ENCODE measurements at regions not wholly inside any gene's neighbourhood (a gene's known extent, or its start where the extent isn't known, plus 50 kb on each side); places are given as distances from the start of the nearest gene placed in this dataset.

DNA sequence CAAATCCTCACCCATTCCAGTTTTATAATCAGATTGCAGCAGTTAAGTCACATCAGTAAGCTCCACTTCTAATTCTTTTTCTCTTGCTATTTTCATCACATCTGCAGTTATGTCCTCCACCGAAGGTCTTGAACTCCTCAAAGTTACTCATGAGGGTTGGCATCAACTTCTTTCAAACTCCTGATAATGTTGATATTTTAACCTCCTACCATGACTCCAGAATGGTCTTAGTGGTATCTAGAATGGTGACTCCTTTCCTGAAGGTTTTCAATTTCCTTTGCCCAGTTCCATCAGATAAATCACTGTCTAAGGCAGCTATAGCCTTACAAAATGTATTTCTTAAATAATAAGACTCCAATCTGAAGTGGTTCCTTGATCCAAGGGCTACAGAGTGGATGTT is 53.8 kb upstream of the EDIL3 start:
- H3K4me3 ChIP-seq (ENCODE audit: low read depth in 1 of 3, low read length in 3 of 3): no peak overlapping the region
- WGBS: 84% methylated on average over 1 of the region's 1 CpG
- H3K36me3 ChIP-seq (ENCODE audit: control insufficient read depth in 4 of 4, insufficient read depth in 3 of 4, low read depth in 1 of 4, low read length in 3 of 4): no peaks in the 10 kb centered on the region
- no peaks in the 10 kb centered on the region for H3K27me3 ChIP-seq (ENCODE audit: control insufficient read depth in 4 of 4, insufficient read depth in 4 of 4, low read length in 3 of 4)
- no peak overlapping the region for H3K27ac ChIP-seq (ENCODE audit: low read depth in 1 of 2, low read length in 2 of 2)
- no peaks in the 10 kb centered on the region for H3K4me1 ChIP-seq (ENCODE audit: control insufficient read depth in 4 of 4, insufficient read depth in 4 of 4, low read length in 3 of 4)
- no peak for DNase-seq (ENCODE audit: low spot score)
- no peaks in the 10 kb centered on the region for H3K9me3 ChIP-seq (ENCODE audit: control insufficient read depth in 4 of 4, low read length in 3 of 4)
- TF ChIP-seq FOXA1 (IDR thresholded peaks at IDR 0.05) (no peak), HNF4G (IDR thresholded peaks at IDR 0.05) (no peak), HNF4A (conservative IDR thresholded peaks at IDR 0.05) (no peak), FOXA2 (IDR thresholded peaks at IDR 0.05) (no peak), SP1 (IDR thresholded peaks at IDR 0.05) (no peak), JUND (IDR thresholded peaks at IDR 0.05) (no peak), RAD21 (IDR thresholded peaks at IDR 0.05) (no peak)
- TF ChIP-seq, protein P1, sequence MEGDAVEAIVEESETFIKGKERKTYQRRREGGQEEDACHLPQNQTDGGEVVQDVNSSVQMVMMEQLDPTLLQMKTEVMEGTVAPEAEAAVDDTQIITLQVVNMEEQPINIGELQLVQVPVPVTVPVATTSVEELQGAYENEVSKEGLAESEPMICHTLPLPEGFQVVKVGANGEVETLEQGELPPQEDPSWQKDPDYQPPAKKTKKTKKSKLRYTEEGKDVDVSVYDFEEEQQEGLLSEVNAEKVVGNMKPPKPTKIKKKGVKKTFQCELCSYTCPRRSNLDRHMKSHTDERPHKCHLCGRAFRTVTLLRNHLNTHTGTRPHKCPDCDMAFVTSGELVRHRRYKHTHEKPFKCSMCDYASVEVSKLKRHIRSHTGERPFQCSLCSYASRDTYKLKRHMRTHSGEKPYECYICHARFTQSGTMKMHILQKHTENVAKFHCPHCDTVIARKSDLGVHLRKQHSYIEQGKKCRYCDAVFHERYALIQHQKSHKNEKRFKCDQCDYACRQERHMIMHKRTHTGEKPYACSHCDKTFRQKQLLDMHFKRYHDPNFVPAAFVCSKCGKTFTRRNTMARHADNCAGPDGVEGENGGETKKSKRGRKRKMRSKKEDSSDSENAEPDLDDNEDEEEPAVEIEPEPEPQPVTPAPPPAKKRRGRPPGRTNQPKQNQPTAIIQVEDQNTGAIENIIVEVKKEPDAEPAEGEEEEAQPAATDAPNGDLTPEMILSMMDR (IDR thresholded peaks at IDR 0.05; ENCODE audit: low read depth, low read length, missing input control): no peak
- TF ChIP-seq, protein P2, sequence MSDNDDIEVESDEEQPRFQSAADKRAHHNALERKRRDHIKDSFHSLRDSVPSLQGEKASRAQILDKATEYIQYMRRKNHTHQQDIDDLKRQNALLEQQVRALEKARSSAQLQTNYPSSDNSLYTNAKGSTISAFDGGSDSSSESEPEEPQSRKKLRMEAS (IDR thresholded peaks at IDR 0.05): no peak
- TF ChIP-seq, protein P3, sequence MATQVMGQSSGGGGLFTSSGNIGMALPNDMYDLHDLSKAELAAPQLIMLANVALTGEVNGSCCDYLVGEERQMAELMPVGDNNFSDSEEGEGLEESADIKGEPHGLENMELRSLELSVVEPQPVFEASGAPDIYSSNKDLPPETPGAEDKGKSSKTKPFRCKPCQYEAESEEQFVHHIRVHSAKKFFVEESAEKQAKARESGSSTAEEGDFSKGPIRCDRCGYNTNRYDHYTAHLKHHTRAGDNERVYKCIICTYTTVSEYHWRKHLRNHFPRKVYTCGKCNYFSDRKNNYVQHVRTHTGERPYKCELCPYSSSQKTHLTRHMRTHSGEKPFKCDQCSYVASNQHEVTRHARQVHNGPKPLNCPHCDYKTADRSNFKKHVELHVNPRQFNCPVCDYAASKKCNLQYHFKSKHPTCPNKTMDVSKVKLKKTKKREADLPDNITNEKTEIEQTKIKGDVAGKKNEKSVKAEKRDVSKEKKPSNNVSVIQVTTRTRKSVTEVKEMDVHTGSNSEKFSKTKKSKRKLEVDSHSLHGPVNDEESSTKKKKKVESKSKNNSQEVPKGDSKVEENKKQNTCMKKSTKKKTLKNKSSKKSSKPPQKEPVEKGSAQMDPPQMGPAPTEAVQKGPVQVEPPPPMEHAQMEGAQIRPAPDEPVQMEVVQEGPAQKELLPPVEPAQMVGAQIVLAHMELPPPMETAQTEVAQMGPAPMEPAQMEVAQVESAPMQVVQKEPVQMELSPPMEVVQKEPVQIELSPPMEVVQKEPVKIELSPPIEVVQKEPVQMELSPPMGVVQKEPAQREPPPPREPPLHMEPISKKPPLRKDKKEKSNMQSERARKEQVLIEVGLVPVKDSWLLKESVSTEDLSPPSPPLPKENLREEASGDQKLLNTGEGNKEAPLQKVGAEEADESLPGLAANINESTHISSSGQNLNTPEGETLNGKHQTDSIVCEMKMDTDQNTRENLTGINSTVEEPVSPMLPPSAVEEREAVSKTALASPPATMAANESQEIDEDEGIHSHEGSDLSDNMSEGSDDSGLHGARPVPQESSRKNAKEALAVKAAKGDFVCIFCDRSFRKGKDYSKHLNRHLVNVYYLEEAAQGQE (IDR thresholded peaks at IDR 0.05): no peak
- H3K9ac ChIP-seq (ENCODE audit: low read depth in 1 of 2, low read length in 2 of 2): no peak overlapping the region

DNA sequence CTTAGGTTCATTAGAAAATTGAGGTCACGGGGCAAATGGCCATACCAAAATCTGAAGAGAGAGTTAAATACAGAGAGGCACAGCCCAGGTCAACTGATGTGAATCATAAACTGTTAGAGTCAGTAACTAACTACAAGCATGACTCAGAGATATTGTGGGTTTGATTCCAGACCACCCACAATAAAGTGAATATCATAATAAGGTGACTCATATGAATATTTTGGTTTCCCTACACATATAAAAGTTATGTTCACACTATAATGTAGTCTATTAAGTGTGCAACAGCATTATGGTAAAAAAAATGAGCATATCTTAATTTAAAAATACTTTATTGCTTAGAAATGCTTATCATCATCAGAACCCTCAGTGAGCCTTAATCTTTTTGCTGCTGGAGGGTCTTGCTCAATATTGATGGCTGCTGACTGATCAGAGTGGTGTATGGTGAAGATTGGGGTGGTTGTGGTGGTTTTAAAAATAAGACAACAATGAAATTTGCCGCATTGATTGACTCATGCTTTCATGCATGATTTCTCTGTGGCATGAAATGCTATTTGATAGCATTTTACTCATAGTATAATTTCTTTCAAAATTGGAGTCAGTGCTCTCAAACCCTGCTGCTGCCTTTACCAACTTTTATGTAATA is 53.1 kb upstream of the EDIL3 start:
- TF ChIP-seq, protein P4, sequence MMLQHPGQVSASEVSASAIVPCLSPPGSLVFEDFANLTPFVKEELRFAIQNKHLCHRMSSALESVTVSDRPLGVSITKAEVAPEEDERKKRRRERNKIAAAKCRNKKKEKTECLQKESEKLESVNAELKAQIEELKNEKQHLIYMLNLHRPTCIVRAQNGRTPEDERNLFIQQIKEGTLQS (IDR thresholded peaks at IDR 0.05): no peak
- TF ChIP-seq TAF1 (conservative IDR thresholded peaks at IDR 0.05) (no peak), HNF4A (conservative IDR thresholded peaks at IDR 0.05) (no peak), YY1 (IDR thresholded peaks at IDR 0.05) (no peak), RXRA (IDR thresholded peaks at IDR 0.05) (no peak), FOXA1 (IDR thresholded peaks at IDR 0.05) (no peak), HNF4G (IDR thresholded peaks at IDR 0.05) (no peak), GABPA (IDR thresholded peaks at IDR 0.05 in 1 of 2, conservative IDR thresholded peaks at IDR 0.05 in 1 of 2) (no peak), RAD21 (IDR thresholded peaks at IDR 0.05) (no peak), JUND (IDR thresholded peaks at IDR 0.05) (no peak), FOXA2 (IDR thresholded peaks at IDR 0.05) (no peak)
- TF ChIP-seq, protein P2 (IDR thresholded peaks at IDR 0.05): no peak
- TF ChIP-seq, protein P5, sequence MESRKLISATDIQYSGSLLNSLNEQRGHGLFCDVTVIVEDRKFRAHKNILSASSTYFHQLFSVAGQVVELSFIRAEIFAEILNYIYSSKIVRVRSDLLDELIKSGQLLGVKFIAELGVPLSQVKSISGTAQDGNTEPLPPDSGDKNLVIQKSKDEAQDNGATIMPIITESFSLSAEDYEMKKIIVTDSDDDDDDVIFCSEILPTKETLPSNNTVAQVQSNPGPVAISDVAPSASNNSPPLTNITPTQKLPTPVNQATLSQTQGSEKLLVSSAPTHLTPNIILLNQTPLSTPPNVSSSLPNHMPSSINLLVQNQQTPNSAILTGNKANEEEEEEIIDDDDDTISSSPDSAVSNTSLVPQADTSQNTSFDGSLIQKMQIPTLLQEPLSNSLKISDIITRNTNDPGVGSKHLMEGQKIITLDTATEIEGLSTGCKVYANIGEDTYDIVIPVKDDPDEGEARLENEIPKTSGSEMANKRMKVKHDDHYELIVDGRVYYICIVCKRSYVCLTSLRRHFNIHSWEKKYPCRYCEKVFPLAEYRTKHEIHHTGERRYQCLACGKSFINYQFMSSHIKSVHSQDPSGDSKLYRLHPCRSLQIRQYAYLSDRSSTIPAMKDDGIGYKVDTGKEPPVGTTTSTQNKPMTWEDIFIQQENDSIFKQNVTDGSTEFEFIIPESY (IDR thresholded peaks at IDR 0.05): no peak
- no peaks in the 10 kb centered on the region for H3K4me1 ChIP-seq (ENCODE audit: control insufficient read depth in 4 of 4, insufficient read depth in 4 of 4, low read length in 3 of 4)
- DNase-seq (ENCODE audit: low spot score): no peak
- no peak overlapping the region for H3K9ac ChIP-seq (ENCODE audit: low read depth in 1 of 2, low read length in 2 of 2)
- 75% methylated on average over 2 of the region's 2 CpGs for WGBS
- no peaks in the 10 kb centered on the region for H3K9me3 ChIP-seq (ENCODE audit: control insufficient read depth in 4 of 4, low read length in 3 of 4)
- no peak overlapping the region for H3K4me3 ChIP-seq (ENCODE audit: low read depth in 1 of 3, low read length in 3 of 3)
- no peaks in the 10 kb centered on the region for H3K36me3 ChIP-seq (ENCODE audit: control insufficient read depth in 4 of 4, insufficient read depth in 3 of 4, low read depth in 1 of 4, low read length in 3 of 4)
- H3K27ac ChIP-seq (ENCODE audit: low read depth in 1 of 2, low read length in 2 of 2): no peak overlapping the region
- no peaks in the 10 kb centered on the region for H3K27me3 ChIP-seq (ENCODE audit: control insufficient read depth in 4 of 4, insufficient read depth in 4 of 4, low read length in 3 of 4)

Measured in liver (tissue), 8 donors.